Upper lobe of left lung (tissue), 6 donors: ENCODE measurements at regions not wholly inside any gene's neighbourhood (a gene's known extent, or its start where the extent isn't known, plus 50 kb on each side); places are given as distances from the start of the nearest gene placed in this dataset.
A peak's percentile ranks its signal among the peaks of the same experiment; 100 is the strongest.

Experiments used
- ATAC-seq, 2 donors: fragments of 200-7000 bp; cut with Tn5 transposase; one replicate each; pipeline ENCODE4 v1.9.1; 2022; ENCODE audit warnings: mild to moderate bottlenecking in 2 of 2, moderate library complexity in 2 of 2; ENCODE audit not compliant: low FRiP score in 2 of 2
- DNase-seq, 2 donors: peaks; one replicate each; pipeline ENCODE4 v3.0.0-alpha.2; 2019 to 2020
- H3K27ac ChIP-seq, 4 donors: fragments of 200-600 bp; sonication (generic); one replicate each; pipeline ENCODE4 v1.5.1; 2016 to 2019
- H3K27me3 ChIP-seq, 4 donors: fragments of 200-600 bp; sonication (generic); one replicate each; pipeline ENCODE4 v1.5.1; 2017 to 2019
- H3K36me3 ChIP-seq, 4 donors: fragments of 200-600 bp; sonication (generic); one replicate each; pipeline ENCODE4 v1.5.1; 2016 to 2019
- H3K4me1 ChIP-seq, 4 donors: fragments of 200-600 bp; sonication (generic); one replicate each; pipeline ENCODE4 v1.5.1; 2018 to 2019
- H3K4me3 ChIP-seq, 4 donors: fragments of 200-600 bp; sonication (generic); one replicate each; pipeline ENCODE4 v1.5.1; 2017 to 2019; ENCODE audit warnings: mild to moderate bottlenecking in 2 of 4, moderate library complexity in 1 of 4
- H3K9me3 ChIP-seq, 4 donors: fragments of 200-600 bp; sonication (generic); one replicate each; pipeline ENCODE4 v1.5.1; 2018 to 2019
- EP300 ChIP-seq, 4 donors: sonication (generic); formaldehyde crosslinking; IDR thresholded peaks; one replicate each; pipeline ENCODE4 v1.5.1; 2017; ENCODE audit warnings: antibody characterized with exemption in 4 of 4, control low read depth in 2 of 4
- POLR2A ChIP-seq, 4 donors: fragments of 450-650 bp; IDR thresholded peaks; one replicate each; pipeline ENCODE4 v1.5.1; 2016 to 2017; ENCODE audit warnings: antibody characterized with exemption in 4 of 4, mild to moderate bottlenecking in 2 of 4
- POLR2AphosphoS5 ChIP-seq, 2 donors: sonication (generic); formaldehyde crosslinking; IDR thresholded peaks; one replicate each; pipeline ENCODE4 v1.5.1; 2017; ENCODE audit warnings: antibody characterized with exemption in 2 of 2
- WGBS, 2 donors: methylation state at CpG; one replicate each; pipeline ENCODE4 v1.1.5; 2017 to 2018; 5-methylcytosine and 5-hydroxymethylcytosine counted together
- TF ChIP-seq, protein P1 (sequence below), 6 experiments: fragments of 450-650 bp in 4 of 6; fragments of 200-600 bp in 2 of 6; sonication (generic) in 2 of 6; IDR thresholded peaks; one replicate each; pipeline ENCODE4 v1.5.1; 2016 to 2019; ENCODE audit warnings: antibody characterized with exemption in 6 of 6
- donor health status: DM: no; HTN: no; CAD: no; lungs with moderate emphysema.
- donor health status: DM: no; HTN: yes; CAD: no; lungs with severe emphysema.

DNA sequence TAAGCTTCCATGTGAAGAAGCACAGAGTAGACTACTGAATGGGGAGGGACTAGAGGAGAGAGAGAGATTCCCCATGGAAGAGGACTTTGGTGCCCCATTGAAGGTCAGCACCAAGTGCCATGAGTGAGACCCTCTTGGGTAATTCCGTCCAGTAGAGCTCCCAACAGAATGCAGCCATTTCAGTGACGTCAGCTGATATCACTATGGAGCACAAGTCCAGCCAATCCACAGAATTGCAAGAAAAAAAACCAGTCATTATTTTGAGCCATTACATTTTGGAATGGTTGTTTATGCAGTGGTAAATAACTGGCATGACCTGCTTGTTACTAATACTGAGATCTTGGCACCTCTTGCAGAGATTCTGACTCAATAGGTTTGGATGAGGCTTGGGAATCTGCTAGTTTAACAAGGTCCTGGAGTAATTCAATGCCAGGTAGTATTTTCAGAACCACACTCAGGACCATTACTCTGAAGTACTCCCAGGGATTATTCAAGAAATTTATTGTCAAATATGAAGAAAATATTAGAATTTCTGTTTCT, 52.6 kb upstream of the SP8 start:
- no peak overlapping the region for H3K4me3 ChIP-seq
- H3K4me1 ChIP-seq = no peaks in the 10 kb centered on the region
- no peak for ATAC-seq
- DNase-seq = no peak
- WGBS, 2 donors = 91 to 96% methylated on average over 2 of the region's 2 CpGs
- H3K27ac ChIP-seq = no peak overlapping the region
- no peaks in the 10 kb centered on the region for H3K27me3 ChIP-seq
- H3K9me3 ChIP-seq = no peaks in the 10 kb centered on the region
- H3K36me3 ChIP-seq = no peaks in the 10 kb centered on the region
- TF ChIP-seq, protein P1, sequence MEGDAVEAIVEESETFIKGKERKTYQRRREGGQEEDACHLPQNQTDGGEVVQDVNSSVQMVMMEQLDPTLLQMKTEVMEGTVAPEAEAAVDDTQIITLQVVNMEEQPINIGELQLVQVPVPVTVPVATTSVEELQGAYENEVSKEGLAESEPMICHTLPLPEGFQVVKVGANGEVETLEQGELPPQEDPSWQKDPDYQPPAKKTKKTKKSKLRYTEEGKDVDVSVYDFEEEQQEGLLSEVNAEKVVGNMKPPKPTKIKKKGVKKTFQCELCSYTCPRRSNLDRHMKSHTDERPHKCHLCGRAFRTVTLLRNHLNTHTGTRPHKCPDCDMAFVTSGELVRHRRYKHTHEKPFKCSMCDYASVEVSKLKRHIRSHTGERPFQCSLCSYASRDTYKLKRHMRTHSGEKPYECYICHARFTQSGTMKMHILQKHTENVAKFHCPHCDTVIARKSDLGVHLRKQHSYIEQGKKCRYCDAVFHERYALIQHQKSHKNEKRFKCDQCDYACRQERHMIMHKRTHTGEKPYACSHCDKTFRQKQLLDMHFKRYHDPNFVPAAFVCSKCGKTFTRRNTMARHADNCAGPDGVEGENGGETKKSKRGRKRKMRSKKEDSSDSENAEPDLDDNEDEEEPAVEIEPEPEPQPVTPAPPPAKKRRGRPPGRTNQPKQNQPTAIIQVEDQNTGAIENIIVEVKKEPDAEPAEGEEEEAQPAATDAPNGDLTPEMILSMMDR (IDR thresholded peaks at IDR 0.05) = no peak
- no peak for TF ChIP-seq EP300 (IDR thresholded peaks at IDR 0.05)
- no peak for TF ChIP-seq POLR2AphosphoS5 (IDR thresholded peaks at IDR 0.05)
- no peak for TF ChIP-seq POLR2A (IDR thresholded peaks at IDR 0.05)

DNA sequence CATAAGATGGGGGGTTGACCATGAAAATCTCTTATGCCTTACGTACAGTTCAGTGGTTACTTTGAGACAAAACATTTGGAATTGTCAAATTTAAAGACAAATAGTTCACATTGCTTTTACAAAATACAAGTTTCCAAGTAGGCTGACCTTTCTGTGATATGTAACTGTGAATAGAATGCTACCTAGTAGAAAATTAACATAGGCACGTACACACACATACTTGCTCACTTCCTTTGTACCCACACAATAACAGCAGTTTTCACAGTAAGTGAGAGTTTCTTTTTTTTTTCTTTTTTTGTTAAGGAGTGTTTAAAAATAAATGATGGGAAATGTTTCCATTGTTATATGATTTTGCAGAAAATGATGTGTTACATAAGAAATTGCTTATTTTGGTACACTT, 53.3 kb upstream of the SP8 start:
- no peak overlapping the region for H3K27ac ChIP-seq
- H3K4me1 ChIP-seq = no peaks in the 10 kb centered on the region
- H3K36me3 ChIP-seq = no peaks in the 10 kb centered on the region
- no peak overlapping the region for H3K4me3 ChIP-seq
- no peak for ATAC-seq
- no peak for DNase-seq
- no peak for TF ChIP-seq POLR2A (IDR thresholded peaks at IDR 0.05)
- TF ChIP-seq POLR2AphosphoS5 (IDR thresholded peaks at IDR 0.05) = no peak
- TF ChIP-seq EP300 (IDR thresholded peaks at IDR 0.05) = no peak
- TF ChIP-seq, protein P1 (IDR thresholded peaks at IDR 0.05) = no peak
- WGBS, 2 donors = 66 to 75% methylated on average over 2 of the region's 2 CpGs
- no peaks in the 10 kb centered on the region for H3K9me3 ChIP-seq
- H3K27me3 ChIP-seq = no peaks in the 10 kb centered on the region

DNA sequence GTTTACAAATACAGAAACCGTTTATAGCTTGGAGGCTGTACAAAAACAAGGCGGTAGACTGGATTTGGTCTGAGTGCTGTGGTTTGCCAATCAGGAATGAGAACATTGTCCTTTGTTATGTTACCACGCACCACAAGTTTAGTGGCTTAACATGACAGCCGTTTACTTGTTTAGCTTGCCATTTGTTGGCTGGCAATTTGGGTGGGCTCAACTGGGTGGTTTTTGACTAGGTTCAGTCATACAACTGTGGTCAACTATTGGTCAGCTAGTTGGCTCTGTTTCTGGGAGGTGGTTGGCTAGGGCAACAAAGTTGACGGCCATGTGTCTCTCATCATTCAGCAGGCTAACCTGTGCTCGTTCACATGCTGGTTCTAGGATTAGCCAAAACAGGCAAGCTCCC, 60.1 kb upstream of the SP8 start:
- no peaks in the 10 kb centered on the region for H3K9me3 ChIP-seq
- H3K4me1 ChIP-seq = no peaks in the 10 kb centered on the region
- no peak overlapping the region for H3K27ac ChIP-seq
- WGBS, 2 donors = 84 to 85% methylated on average over 6 of the region's 6 CpGs
- ATAC-seq (no peak), DNase-seq (no peak)
- TF ChIP-seq POLR2AphosphoS5 (IDR thresholded peaks at IDR 0.05) = no peak
- TF ChIP-seq POLR2A (IDR thresholded peaks at IDR 0.05) = no peak
- TF ChIP-seq, protein P1 (IDR thresholded peaks at IDR 0.05) = no peak
- TF ChIP-seq EP300 (IDR thresholded peaks at IDR 0.05) = no peak
- no peaks in the 10 kb centered on the region for H3K36me3 ChIP-seq
- no peaks in the 10 kb centered on the region for H3K27me3 ChIP-seq
- H3K4me3 ChIP-seq = no peak overlapping the region

DNA sequence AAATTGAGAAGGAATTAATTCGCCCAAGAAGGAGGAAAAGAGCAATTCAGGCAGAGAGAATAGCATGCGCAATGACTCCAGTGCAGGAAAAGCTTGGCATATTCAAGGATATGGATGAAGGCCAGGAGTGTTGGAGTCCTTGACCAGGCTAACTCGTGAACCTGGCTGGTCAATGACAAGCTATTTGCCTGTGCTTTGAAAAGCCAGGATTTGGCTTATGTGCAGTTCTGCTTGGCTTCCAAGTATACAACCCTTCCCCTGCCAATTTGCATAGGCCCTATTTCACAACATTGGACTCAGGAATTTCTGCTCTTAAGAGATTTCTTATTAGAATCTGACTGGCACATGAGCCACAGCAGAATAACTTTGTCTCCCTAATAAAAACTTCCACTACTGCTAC, 72.3 kb upstream of the SP8 start:
- ATAC-seq = no peak

DNA sequence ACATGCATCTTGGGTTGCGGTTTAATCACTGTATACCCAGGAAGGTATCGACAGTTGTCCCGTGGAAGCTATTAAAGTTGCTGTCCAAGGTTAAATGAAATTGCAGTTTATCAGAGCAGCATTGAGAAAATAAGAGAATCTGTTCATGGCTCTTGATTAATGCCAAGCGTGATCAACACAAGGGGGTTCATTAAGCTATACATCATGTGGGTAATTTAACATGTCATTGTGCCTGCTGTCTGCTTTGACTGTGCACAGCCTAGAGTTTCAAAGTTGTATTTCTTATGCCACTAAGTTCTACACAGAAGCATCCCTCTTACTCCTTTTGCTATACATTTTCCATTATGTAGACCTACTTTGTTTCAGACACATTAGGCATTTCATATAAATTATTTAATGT, 74.8 kb upstream of the SP8 start:
- Histone ChIP-seq H3K27ac (no peak overlapping the region), H3K27me3 (no peaks in the 10 kb centered on the region), H3K9me3 (no peaks in the 10 kb centered on the region), H3K4me1 (no peaks in the 10 kb centered on the region), H3K36me3 (no peaks in the 10 kb centered on the region), H3K4me3 (no peak overlapping the region)
- DNase-seq = no peak
- 90 to 95% methylated on average over 4 of the region's 4 CpGs for WGBS, 2 donors
- TF ChIP-seq EP300 (IDR thresholded peaks at IDR 0.05) (no peak), POLR2AphosphoS5 (IDR thresholded peaks at IDR 0.05) (no peak), POLR2A (IDR thresholded peaks at IDR 0.05) (no peak)
- TF ChIP-seq, protein P1 (IDR thresholded peaks at IDR 0.05) = no peak
- no peak for ATAC-seq

More for the DNA sequence above, 72.3 kb upstream of the SP8 start:
- Histone ChIP-seq H3K36me3 (no peaks in the 10 kb centered on the region), H3K27ac (no peak overlapping the region), H3K27me3 (no peaks in the 10 kb centered on the region), H3K4me3 (no peak overlapping the region), H3K4me1 (no peaks in the 10 kb centered on the region), H3K9me3 (no peaks in the 10 kb centered on the region)
- peak in 1 of 2 donors; percentile 34 for DNase-seq
- TF ChIP-seq POLR2AphosphoS5 (IDR thresholded peaks at IDR 0.05) (no peak), POLR2A (IDR thresholded peaks at IDR 0.05) (no peak), EP300 (IDR thresholded peaks at IDR 0.05) (no peak)
- TF ChIP-seq, protein P1 (IDR thresholded peaks at IDR 0.05) = no peak
- 47 to 56% methylated on average over 3 of the region's 3 CpGs for WGBS, 2 donors
